Esophagus squamous epithelium (tissue), 4 donors: ENCODE measurements at regions not wholly inside any gene's neighbourhood (a gene's known extent, or its start where the extent isn't known, plus 50 kb on each side); places are given as distances from the start of the nearest gene placed in this dataset.

Experiments
- CTCF ChIP-seq, 6 experiments: fragments of 450-650 bp in 4 of 6; fragments of 200-600 bp in 2 of 6; sonication (generic) in 2 of 6; IDR thresholded peaks; one replicate each; pipeline ENCODE4 v1.5.1; 2016 to 2019; ENCODE audit warnings: antibody characterized with exemption in 6 of 6, mild to moderate bottlenecking in 4 of 6, moderate library complexity in 4 of 6
- POLR2A ChIP-seq, 4 donors: fragments of 450-650 bp; IDR thresholded peaks; one replicate each; pipeline ENCODE4 v1.6.1; 2017; ENCODE audit warnings: antibody characterized with exemption in 4 of 4, mild to moderate bottlenecking in 4 of 4, moderate library complexity in 3 of 4

GRCh38 chr6:144449911-144450597 is 164.9 kb downstream of the UTRN start:
- TF ChIP-seq CTCF (IDR thresholded peaks at IDR 0.05) (no peak), POLR2A (IDR thresholded peaks at IDR 0.05) (no peak)
